Renal cortical epithelial cell (primary cell): ENCODE measurements at regions not wholly inside any gene's neighbourhood (a gene's known extent, or its start where the extent isn't known, plus 50 kb on each side); places are given as distances from the start of the nearest gene placed in this dataset.
A peak's percentile ranks its signal among the peaks of the same experiment; 100 is the strongest.

ENCODE experiments used
- DNase-seq: peaks from one replicate; pipeline ENCODE4 v3.0.0-alpha.2; 2011; ENCODE audit warnings: low read depth

GRCh38 chr5:116389601-116390000 is 185.0 kb downstream of the SEMA6A start:
- peak; percentile 34 for DNase-seq

GRCh38 chr5:116388564-116389258 is 185.9 kb downstream of the SEMA6A start:
- peak; percentile 87 for DNase-seq

- DNase-seq, result no peak
These were observed 186.9 kb downstream of the SEMA6A start for GRCh38 chr5:116387738-116388137.

- no peak for DNase-seq
These were observed 188.0 kb downstream of the SEMA6A start for GRCh38 chr5:116386633-116387032.

- DNase-seq, result no peak
These were observed 191.8 kb downstream of the SEMA6A start for GRCh38 chr5:116382874-116383266.

- DNase-seq, result no peak
These were observed 192.4 kb downstream of the SEMA6A start for GRCh38 chr5:116382032-116382873.

- DNase-seq, result no peak
These were observed 193.4 kb downstream of the SEMA6A start for GRCh38 chr5:116381201-116381600.

- no peak for DNase-seq
These were observed 194.0 kb downstream of the SEMA6A start for GRCh38 chr5:116380621-116381020.

GRCh38 chr5:116379306-116379705 is 195.3 kb downstream of the SEMA6A start:
- no peak for DNase-seq

GRCh38 chr5:116378777-116379121 is 195.9 kb downstream of the SEMA6A start:
- DNase-seq, result no peak

GRCh38 chr5:116378007-116378776 is 196.4 kb downstream of the SEMA6A start:
- DNase-seq, result peak; percentile 69

GRCh38 chr5:116377276-116378006 is 197.2 kb downstream of the SEMA6A start:
- DNase-seq, result no peak

GRCh38 chr5:116375926-116376325 is 198.7 kb downstream of the SEMA6A start:
- DNase-seq, result no peak

GRCh38 chr5:116374434-116374852 is 200.2 kb downstream of the SEMA6A start:
- DNase-seq, result no peak

GRCh38 chr5:116372931-116373597 is 201.6 kb downstream of the SEMA6A start:
- DNase-seq, result peak; percentile 54

GRCh38 chr5:116371935-116372334 is 202.7 kb downstream of the SEMA6A start:
- DNase-seq, result no peak

GRCh38 chr5:116371431-116371830 is 203.2 kb downstream of the SEMA6A start:
- no peak for DNase-seq

- peak; percentile 83 for DNase-seq
These were observed 203.7 kb downstream of the SEMA6A start for GRCh38 chr5:116370886-116371285.

GRCh38 chr5:116370149-116370548 is 204.5 kb downstream of the SEMA6A start:
- no peak for DNase-seq

- no peak for DNase-seq
These were observed 209.6 kb downstream of the SEMA6A start for GRCh38 chr5:116365006-116365496.

GRCh38 chr5:116363780-116364179 is 210.8 kb downstream of the SEMA6A start:
- DNase-seq, result no peak
